Jurkat, Clone E6-1 (cell line): ENCODE measurements at regions not wholly inside any gene's neighbourhood (a gene's known extent, or its start where the extent isn't known, plus 50 kb on each side); places are given as distances from the start of the nearest gene placed in this dataset.

ENCODE experiments used
- DNase-seq: peaks from one replicate; pipeline ENCODE4 v3.0.0-alpha.2; 2011; ENCODE audit warnings: low read depth, low spot score
- H3K4me3 ChIP-seq: 2 replicates; pipeline ENCODE4 v1.5.1; 2011; ENCODE audit warnings: mild to moderate bottlenecking, low read length, control low read depth, moderate library complexity

GRCh38 chr13:37381502-37381901 lies 217.1 kb downstream of the POSTN start:
- DNase-seq, result no peak
- H3K4me3 ChIP-seq, result no peak overlapping the region

GRCh38 chr13:37379841-37380240 lies 218.7 kb downstream of the POSTN start:
- no peak for DNase-seq
- no peak overlapping the region for H3K4me3 ChIP-seq

GRCh38 chr13:37375724-37376123 lies 222.8 kb downstream of the POSTN start:
- DNase-seq, result no peak
- no peak overlapping the region for H3K4me3 ChIP-seq

- H3K4me3 ChIP-seq, result no peak overlapping the region
- DNase-seq, result no peak
These were observed 223.5 kb downstream of the POSTN start for GRCh38 chr13:37375071-37375470.

- DNase-seq, result no peak
- no peak overlapping the region for H3K4me3 ChIP-seq
These were observed 229.0 kb downstream of the POSTN start for GRCh38 chr13:37369616-37370015.

GRCh38 chr13:37368501-37368900 lies 230.1 kb downstream of the POSTN start:
- no peak overlapping the region for H3K4me3 ChIP-seq
- DNase-seq, result no peak

- no peak overlapping the region for H3K4me3 ChIP-seq
- DNase-seq, result no peak
These were observed 232.4 kb downstream of the POSTN start for GRCh38 chr13:37366044-37366770.

- no peak overlapping the region for H3K4me3 ChIP-seq
- no peak for DNase-seq
These were observed 233.1 kb downstream of the POSTN start for GRCh38 chr13:37365496-37365895.

GRCh38 chr13:37364956-37365355 lies 233.6 kb downstream of the POSTN start:
- no peak overlapping the region for H3K4me3 ChIP-seq
- no peak for DNase-seq

- H3K4me3 ChIP-seq, result no peak overlapping the region
These were observed 234.6 kb downstream of the POSTN start for GRCh38 chr13:37364007-37364406.

GRCh38 chr13:37361608-37362007 lies 237.0 kb downstream of the POSTN start:
- no peak for DNase-seq

More at GRCh38 chr13:37364007-37364406, 234.6 kb downstream of the POSTN start:
- DNase-seq, result no peak

GRCh38 chr13:37360556-37360955 lies 238.0 kb downstream of the POSTN start:
- no peak overlapping the region for H3K4me3 ChIP-seq
- no peak for DNase-seq

More at GRCh38 chr13:37361608-37362007, 237.0 kb downstream of the POSTN start:
- no peak overlapping the region for H3K4me3 ChIP-seq

GRCh38 chr13:37357548-37357947 lies 241.0 kb downstream of the POSTN start:
- no peak for DNase-seq

GRCh38 chr13:37353911-37354310 lies 244.7 kb downstream of the POSTN start:
- no peak overlapping the region for H3K4me3 ChIP-seq
- no peak for DNase-seq

More at GRCh38 chr13:37357548-37357947, 241.0 kb downstream of the POSTN start:
- no peak overlapping the region for H3K4me3 ChIP-seq

- no peak overlapping the region for H3K4me3 ChIP-seq
- no peak for DNase-seq
These were observed 245.7 kb upstream of the CSNK1A1L start for GRCh38 chr13:37351211-37351610.

GRCh38 chr13:37349916-37350315 lies 244.5 kb upstream of the CSNK1A1L start:
- H3K4me3 ChIP-seq, result no peak overlapping the region
- no peak for DNase-seq

GRCh38 chr13:37348916-37349643 lies 243.6 kb upstream of the CSNK1A1L start:
- no peak overlapping the region for H3K4me3 ChIP-seq
- DNase-seq, result no peak

- peak; percentile 29 for DNase-seq
- H3K4me3 ChIP-seq, result no peak overlapping the region
These were observed 240.4 kb upstream of the CSNK1A1L start for GRCh38 chr13:37345869-37346268.

GRCh38 chr13:37345391-37345790 lies 239.9 kb upstream of the CSNK1A1L start:
- H3K4me3 ChIP-seq, result no peak overlapping the region
- no peak for DNase-seq

- no peak overlapping the region for H3K4me3 ChIP-seq
- DNase-seq, result no peak
These were observed 238.6 kb upstream of the CSNK1A1L start for GRCh38 chr13:37344056-37344455.

- DNase-seq, result no peak
- no peak overlapping the region for H3K4me3 ChIP-seq
These were observed 236.7 kb upstream of the CSNK1A1L start for GRCh38 chr13:37342205-37342604.
